ENCODE measurements at regions not wholly inside any gene's neighbourhood (a gene's known extent, or its start where the extent isn't known, plus 50 kb on each side); places are given as distances from the start of the nearest gene placed in this dataset.

- H3K4me3 ChIP-seq, result no peak overlapping the region
These were observed 87.1 kb upstream of the PLEKHG7 start for GRCh38 chr12:92615703-92616102.

GRCh38 chr12:92615086-92615485, 87.7 kb upstream of the PLEKHG7 start:
- no peak for DNase-seq (ENCODE audit: low spot score)
- no peak for TF ChIP-seq POLR2A (IDR thresholded peaks at IDR 0.05)
- no peak for TF ChIP-seq POLR2AphosphoS5 (IDR thresholded peaks at IDR 0.05)
- no peak for TF ChIP-seq CTCF (IDR thresholded peaks at IDR 0.05)
- Histone ChIP-seq H3K4me1 (replicated peaks) (no peaks in the 10 kb centered on the region), H3K27ac (no peak overlapping the region), H3K9me3 (no peaks in the 10 kb centered on the region), H3K4me3 (no peak overlapping the region), H3K36me3 (no peaks in the 10 kb centered on the region), H3K27me3 (replicated peaks; ENCODE audit: insufficient read depth) (no peaks in the 10 kb centered on the region)
- intact Hi-C loops (cut with DNase I), result no loop called here

More at GRCh38 chr12:92615703-92616102, 87.1 kb upstream of the PLEKHG7 start:
- no peaks in the 10 kb centered on the region for H3K36me3 ChIP-seq
- TF ChIP-seq POLR2AphosphoS5 (IDR thresholded peaks at IDR 0.05) (no peak), CTCF (IDR thresholded peaks at IDR 0.05) (no peak), POLR2A (IDR thresholded peaks at IDR 0.05) (no peak)
- H3K4me1 ChIP-seq (replicated peaks), result no peaks in the 10 kb centered on the region
- no peaks in the 10 kb centered on the region for H3K27me3 ChIP-seq (replicated peaks; ENCODE audit: insufficient read depth)
- no peak overlapping the region for H3K27ac ChIP-seq
- WGBS, result 89% methylated on average over 2 of the region's 2 CpGs
- intact Hi-C loops (cut with DNase I), result no loop called here
- no peaks in the 10 kb centered on the region for H3K9me3 ChIP-seq
- DNase-seq (ENCODE audit: low spot score), result no peak

GRCh38 chr12:92614502-92614901, 88.3 kb upstream of the PLEKHG7 start:
- H3K9me3 ChIP-seq, result no peaks in the 10 kb centered on the region
- no peak overlapping the region for H3K27ac ChIP-seq
- no peaks in the 10 kb centered on the region for H3K4me1 ChIP-seq (replicated peaks)
- 96% methylated on average over 4 of the region's 4 CpGs for WGBS
- H3K36me3 ChIP-seq, result no peaks in the 10 kb centered on the region
- H3K4me3 ChIP-seq, result no peak overlapping the region
- intact Hi-C loops (cut with DNase I), result no loop called here
- no peak for DNase-seq (ENCODE audit: low spot score)
- TF ChIP-seq CTCF (IDR thresholded peaks at IDR 0.05), result no peak
- no peak for TF ChIP-seq POLR2AphosphoS5 (IDR thresholded peaks at IDR 0.05)
- TF ChIP-seq POLR2A (IDR thresholded peaks at IDR 0.05), result no peak
- H3K27me3 ChIP-seq (replicated peaks; ENCODE audit: insufficient read depth), result no peaks in the 10 kb centered on the region

- TF ChIP-seq POLR2A (IDR thresholded peaks at IDR 0.05), result no peak
- TF ChIP-seq POLR2AphosphoS5 (IDR thresholded peaks at IDR 0.05), result no peak
- TF ChIP-seq CTCF (IDR thresholded peaks at IDR 0.05), result no peak
- H3K27me3 ChIP-seq (replicated peaks; ENCODE audit: insufficient read depth), result no peaks in the 10 kb centered on the region
- H3K4me1 ChIP-seq (replicated peaks), result no peaks in the 10 kb centered on the region
- no peaks in the 10 kb centered on the region for H3K36me3 ChIP-seq
- no peak overlapping the region for H3K4me3 ChIP-seq
- no peak overlapping the region for H3K27ac ChIP-seq
- no peak for DNase-seq (ENCODE audit: low spot score)
- intact Hi-C loops (cut with DNase I), result no loop called here
- H3K9me3 ChIP-seq, result no peaks in the 10 kb centered on the region
- WGBS, result 83% methylated on average over 2 of the region's 2 CpGs
These were observed 88.8 kb upstream of the PLEKHG7 start for GRCh38 chr12:92614001-92614400.

- intact Hi-C loops (cut with DNase I), result no loop called here
- Histone ChIP-seq H3K9me3 (no peaks in the 10 kb centered on the region), H3K36me3 (no peaks in the 10 kb centered on the region), H3K27me3 (replicated peaks; ENCODE audit: insufficient read depth) (no peaks in the 10 kb centered on the region), H3K4me1 (replicated peaks) (no peaks in the 10 kb centered on the region), H3K27ac (no peak overlapping the region), H3K4me3 (no peak overlapping the region)
- no peak for DNase-seq (ENCODE audit: low spot score)
- TF ChIP-seq POLR2AphosphoS5 (IDR thresholded peaks at IDR 0.05), result no peak
- no peak for TF ChIP-seq POLR2A (IDR thresholded peaks at IDR 0.05)
- no peak for TF ChIP-seq CTCF (IDR thresholded peaks at IDR 0.05)
- WGBS, result 79% methylated on average over 2 of the region's 2 CpGs
These were observed 90.2 kb upstream of the PLEKHG7 start for GRCh38 chr12:92612611-92613010.
